Activated CD4-positive, alpha-beta T cell treated with anti-CD3 and anti-CD28 coated beads, Interleukin-10, Interleukin-2, amounts not matched to agents 100 ng/mL and 50 ng/mL, durations not matched to agents 16 hours and 8 hours (primary cell): ENCODE measurements at regions not wholly inside any gene's neighbourhood (a gene's known extent, or its start where the extent isn't known, plus 50 kb on each side); places are given as distances from the start of the nearest gene placed in this dataset.
A peak's percentile ranks its signal among the peaks of the same experiment; 100 is the strongest.

ENCODE experiments used
- DNase-seq: peaks from one replicate; pipeline ENCODE4 v3.0.0-alpha.2; 2020

DNA sequence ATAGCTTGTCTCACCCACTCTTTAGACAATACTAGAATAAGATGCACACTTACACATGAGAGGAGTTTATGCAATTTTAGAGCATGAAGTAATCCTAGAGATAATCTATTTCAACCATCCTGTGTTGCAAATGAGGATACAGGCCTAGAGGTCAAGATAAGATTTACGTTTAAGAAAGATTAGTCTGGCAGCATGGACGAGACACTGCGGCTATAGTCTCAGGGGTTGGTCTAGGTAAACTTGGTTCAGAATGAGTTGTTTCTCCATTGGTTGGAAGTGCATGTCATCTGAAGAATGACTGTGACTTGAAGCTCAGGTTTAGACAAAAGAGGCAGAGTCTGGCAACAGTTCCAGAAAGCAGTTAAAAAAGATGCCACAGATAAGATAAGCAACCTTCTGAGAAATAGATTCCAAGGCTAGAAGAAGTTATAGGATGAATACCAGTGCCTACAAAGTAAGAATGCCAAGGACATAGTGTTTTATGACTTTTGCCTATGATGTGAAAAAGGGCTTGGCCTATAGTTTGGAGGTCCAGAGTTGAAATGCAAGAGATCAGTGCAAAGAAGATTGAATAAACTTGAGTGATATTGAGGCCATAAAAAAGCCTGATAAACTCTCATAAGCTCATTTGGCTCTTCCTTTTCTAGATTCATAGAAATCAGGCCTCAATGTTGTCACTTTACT, 631.0 kb downstream of the SQOR start:
- no peak for DNase-seq

GRCh38 chr15:46266661-46267060, 631.8 kb downstream of the SQOR start:
- no peak for DNase-seq

- no peak for DNase-seq
Measured at GRCh38 chr15:46270481-46271147, 635.8 kb downstream of the SQOR start.

DNA sequence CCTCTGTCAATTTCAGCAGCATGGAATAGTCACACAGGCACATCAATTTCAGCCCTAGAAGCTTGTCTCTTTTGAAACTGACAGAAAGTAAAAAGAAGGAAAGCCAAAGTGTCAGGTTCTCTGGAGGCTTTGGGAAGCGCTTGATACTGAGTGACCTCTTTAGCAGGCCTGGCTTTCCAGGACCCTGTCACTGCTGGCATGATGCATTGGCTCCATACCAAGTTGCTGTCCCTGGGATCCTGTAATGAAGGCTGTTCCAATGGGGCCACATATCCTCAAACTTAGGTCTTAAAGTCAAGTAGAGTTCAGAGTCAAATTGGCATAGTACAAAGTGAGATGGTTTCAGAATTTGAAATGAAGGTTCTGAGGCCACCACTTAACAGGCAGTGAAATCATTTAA, 640.9 kb downstream of the SQOR start:
- no peak for DNase-seq

DNA sequence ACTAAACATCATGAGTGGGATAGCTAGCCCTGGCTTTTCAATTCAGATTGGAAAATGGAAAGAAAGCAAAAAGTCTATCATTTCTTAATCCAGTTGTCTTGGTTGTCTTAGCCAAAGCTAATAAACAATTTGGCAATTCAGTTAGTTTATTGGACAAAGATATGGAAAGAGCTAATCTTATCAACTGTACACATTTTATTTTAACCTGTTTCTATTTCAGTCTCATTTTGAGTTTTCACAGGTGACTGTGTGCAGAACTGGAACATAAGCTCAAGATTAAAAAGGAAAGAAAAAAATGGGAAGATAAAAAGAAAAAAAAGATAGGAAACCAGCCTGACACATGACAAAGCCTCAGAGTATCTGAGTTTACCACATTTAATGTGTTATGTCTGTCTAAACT, 642.6 kb downstream of the SQOR start:
- no peak for DNase-seq

- no peak for DNase-seq
Measured at GRCh38 chr15:46278062-46278461, 643.2 kb downstream of the SQOR start.

GRCh38 chr15:46278486-46279090, 643.8 kb downstream of the SQOR start:
- no peak for DNase-seq

GRCh38 chr15:46280762-46281542, 646.1 kb downstream of the SQOR start:
- no peak for DNase-seq

GRCh38 chr15:46293550-46293949, 658.7 kb downstream of the SQOR start:
- DNase-seq = no peak

DNA sequence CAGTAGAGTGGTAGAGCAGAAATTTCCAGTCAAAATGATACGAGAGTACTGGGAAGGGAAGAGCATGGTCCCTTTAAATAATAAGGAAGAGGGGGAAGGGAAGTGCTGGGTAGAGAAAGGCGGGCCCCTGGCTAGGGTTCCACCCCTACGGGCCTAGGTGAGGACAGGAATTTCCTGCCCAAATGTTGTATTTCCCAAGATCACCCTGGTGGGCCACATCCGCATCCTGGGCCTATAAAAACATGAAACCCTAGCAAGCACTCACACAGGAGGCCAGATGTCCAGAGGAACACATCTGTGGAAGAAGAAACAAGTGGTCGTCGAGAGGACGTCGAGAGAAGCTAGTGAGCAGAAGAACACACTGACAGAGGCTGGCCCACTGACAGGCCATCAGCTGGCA, 661.2 kb downstream of the SQOR start:
- DNase-seq = no peak

DNA sequence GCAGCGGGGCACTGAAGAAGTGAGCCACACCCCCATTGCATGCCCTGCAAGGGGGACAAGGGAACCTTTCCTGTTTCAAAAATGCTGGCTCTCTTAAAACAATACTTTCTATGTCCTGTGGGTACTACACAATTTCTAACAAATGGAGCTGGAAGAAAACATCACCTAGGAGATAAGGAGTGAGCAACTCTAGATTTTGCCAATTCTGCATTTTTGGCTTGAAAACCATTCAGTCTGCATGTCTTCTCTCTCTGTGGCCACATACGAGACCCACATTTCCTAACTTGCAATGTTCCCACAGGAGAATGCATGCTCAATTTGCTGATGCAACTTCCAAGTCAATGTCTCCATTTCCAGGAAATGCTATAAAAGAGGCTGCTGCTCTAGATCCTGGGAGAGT, 662.0 kb downstream of the SQOR start:
- no peak for DNase-seq

DNA sequence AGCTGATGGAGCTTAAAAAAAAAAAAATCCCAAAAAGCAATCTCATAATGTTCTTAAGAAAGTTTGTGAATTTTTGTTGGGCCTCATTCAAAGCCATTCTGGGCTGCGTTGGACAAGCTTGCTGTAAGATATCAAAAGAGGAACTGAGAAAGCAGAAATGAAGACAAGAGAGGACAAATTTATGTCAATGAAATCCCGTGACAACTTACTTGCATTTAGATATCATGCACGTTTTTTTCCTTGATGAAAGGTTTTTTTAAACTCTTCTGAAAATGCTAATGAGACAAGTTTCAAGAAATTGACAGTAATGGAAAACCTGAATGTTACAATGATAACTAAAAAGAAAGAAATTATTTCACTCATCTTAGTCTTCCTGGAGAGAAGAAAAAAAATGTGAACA, 662.9 kb downstream of the SQOR start:
- DNase-seq = no peak

DNA sequence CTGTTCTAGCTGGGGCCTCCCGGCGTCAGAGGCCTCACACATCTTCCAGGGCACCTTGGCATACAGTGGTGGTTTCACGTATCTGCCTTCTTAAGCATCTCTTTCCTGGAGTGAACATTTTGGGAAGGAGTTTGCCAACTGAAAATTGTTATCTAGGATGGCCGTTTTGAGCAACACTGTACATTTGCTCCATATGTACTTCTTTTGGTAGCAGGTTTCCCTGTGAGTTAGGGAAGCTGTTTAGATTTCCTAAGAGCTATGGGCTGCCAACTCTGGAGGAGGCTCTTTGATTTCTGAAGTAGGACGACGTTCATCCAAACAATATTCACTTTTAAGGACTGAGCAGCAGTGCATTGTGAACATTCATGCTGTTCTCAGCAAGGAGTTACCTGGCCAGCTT, 665.9 kb downstream of the SQOR start:
- no peak for DNase-seq

GRCh38 chr15:46301291-46301690, 666.5 kb downstream of the SQOR start:
- no peak for DNase-seq

DNA sequence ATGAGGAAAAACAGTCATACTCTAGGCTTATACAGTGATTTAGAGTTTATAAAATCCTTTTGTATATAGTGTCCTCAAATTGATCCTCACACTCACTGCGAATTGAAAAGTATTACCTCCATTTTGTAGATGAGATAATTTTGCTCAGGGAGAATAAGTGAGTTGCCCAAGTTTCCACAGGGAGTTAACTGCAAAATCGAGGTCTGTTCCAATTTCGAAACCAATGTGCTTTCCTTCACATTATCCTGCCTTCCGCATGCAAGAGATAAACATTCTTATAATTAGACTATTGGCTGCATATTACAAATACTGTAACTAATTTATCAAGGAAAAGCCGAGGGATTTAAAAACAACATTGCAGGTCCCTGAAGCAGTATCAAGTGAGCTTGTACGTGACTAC, 667.0 kb downstream of the SQOR start:
- DNase-seq = no peak

- peak; percentile 37 for DNase-seq
Measured at GRCh38 chr15:46304321-46304720, 669.5 kb downstream of the SQOR start.

DNA sequence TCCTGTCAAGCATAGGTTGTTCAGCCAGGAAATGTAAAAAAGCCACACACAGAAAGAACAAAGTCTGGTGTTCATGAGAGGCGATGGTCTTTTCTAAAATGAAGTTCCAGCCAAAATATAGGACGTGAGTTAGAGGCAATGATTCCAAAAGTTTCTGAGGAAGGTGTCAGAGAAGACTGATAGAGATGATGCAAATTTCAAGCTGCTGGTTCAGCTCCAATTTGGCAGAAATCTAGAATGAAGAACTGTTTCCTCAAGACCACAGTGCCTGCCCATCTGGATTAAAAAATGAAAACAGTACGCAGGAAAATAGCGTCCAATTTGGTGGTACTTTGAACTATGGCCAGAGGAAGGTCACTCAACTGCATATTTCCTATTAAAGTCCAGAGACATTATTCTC, 672.9 kb downstream of the SQOR start:
- no peak for DNase-seq

DNA sequence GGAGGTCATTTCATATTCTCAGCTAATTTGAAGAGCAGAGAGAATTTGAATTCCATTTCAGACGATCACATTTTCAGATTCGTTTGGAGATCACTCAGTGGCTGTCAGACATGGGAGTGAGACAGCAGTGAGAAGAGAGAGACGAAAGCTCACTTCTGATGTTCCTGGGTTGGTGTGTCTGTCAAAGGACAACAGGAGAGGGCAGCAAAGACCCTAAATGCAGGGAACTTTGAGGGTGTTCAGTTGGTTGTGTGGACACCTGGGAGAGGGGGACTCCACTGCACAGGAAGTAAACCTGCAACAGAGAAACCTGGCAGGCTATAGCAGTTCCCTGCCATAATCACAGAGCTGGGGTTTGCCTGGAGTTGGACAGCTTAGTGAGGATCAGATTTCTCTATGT, 675.1 kb downstream of the SQOR start:
- DNase-seq = no peak

DNA sequence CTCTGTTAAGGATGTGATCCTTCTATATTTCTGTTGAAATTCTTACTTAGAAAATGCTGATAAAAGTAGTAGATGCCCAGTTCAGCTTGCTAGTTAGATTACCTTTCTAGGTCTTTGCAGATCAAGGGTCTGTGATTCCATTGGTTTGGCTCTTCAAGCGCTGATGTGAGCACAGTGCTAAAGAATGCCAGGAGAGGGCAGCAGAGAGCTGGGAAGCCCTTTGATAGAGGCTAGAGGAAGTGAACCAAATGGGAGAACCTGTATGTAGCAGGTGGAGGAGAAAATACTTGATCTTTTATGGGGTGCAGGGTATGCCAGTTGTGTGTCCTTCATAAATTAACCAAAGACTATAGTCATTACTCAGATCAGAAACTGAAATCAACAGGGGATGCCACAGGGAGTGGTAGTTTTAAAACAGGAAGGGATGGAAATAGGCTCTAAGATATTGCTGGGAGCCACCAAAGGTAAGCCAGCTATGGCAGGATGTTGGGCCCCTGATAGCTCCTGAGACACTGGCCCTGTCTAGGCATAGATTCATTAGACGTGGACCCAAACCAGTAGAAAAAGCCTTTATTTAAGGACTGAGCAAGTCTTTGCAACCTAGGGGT, 677.4 kb downstream of the SQOR start:
- peak; percentile 65 for DNase-seq

DNA sequence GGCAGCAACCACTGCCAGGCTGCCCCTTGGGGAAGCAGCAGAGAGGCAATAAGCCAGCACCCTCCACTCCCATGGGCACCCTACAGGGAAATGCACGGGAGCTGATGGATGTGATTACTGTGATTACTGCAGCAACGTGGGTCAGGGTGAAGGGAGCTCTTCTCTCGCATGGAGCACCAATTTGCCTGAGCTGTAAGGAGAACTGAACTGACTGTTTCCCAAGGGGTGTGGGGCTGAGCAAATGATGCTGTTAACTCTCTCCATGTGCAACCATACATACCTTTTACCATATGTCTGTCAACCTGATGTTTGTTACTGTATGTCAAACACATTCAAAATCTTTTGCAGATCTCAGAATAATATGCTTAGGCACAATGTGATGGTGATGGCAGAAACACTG, 680.6 kb downstream of the SQOR start:
- no peak for DNase-seq

- DNase-seq = no peak
Measured at GRCh38 chr15:46316024-46316423, 681.2 kb downstream of the SQOR start.

DNA sequence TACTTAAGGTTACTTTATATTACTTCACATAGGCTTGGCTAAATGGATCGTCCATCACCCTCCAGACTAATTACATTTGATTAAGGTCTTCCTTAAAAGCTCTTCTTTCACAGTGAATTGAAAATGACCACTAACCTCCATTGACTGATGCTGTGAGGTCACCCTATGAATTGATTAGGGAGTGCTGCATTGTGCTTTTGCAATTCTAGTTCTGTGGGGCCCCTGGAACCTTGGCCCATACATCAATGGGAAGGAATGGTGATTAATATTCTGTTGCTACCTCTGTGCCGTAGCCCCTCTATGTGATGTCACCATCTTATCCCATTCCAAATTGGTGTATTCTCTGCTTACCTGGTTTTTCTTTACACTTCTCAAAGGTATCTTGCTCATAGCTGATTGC, 682.2 kb downstream of the SQOR start:
- no peak for DNase-seq

DNA sequence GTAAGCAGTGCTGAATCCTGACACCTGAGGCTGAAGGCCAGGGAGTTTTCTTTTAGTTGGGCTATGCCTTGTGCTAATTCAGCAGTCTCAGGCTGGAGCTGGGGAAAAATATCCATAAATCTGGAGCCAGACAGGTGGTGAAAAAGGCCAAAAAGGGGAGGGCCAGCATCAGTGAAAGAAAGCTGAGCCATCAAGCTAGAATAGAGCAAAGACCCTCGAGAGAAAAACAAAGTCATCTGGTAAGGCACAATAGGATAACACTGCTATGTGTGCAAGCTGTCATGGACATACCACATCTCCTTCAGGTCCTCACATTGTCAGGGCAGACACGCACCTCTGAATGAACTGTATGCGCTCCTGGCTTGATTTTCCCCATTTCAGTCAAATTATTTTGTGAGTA, 687.9 kb downstream of the SQOR start:
- no peak for DNase-seq
